ENCODE measurements at regions not wholly inside any gene's neighbourhood (a gene's known extent, or its start where the extent isn't known, plus 50 kb on each side); places are given as distances from the start of the nearest gene placed in this dataset.

DNA sequence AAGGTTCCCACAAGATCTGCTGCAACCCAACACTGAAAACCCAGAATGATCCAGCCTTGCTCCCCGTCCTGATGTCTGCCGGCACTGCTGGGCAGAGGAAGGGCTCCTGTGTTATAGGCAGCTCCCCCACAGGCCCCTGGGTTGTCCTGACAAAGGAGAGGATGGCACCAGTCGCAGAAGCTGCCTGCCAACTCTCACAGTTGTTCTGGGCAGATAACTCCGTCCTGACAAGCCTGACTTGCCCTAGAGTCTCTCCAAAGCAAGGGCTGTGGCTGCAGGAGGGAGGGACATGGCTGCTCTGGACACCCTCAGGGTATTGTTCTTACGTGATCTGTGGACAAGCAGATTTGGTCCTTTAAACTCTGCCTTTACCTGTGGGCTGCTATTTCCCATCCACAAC, 243.8 kb downstream of the CDH26 start:
- H3K36me3 Mint-ChIP-seq (ENCODE audit: low read depth) = no peaks in the 10 kb centered on the region
- peaks cover 2% of the 10 kb centered on the region for H3K27me3 Mint-ChIP-seq
- H3K4me1 Mint-ChIP-seq = peaks cover 6% of the 10 kb centered on the region
- POLR2A ChIA-PET = no interaction called here
- CTCF ChIA-PET = no interaction called here
- no peak for DNase-seq
- no peaks in the 10 kb centered on the region for H3K9me3 Mint-ChIP-seq
- H3K4me3 Mint-ChIP-seq = no peak overlapping the region
- H3K27ac Mint-ChIP-seq = no peak overlapping the region

DNA sequence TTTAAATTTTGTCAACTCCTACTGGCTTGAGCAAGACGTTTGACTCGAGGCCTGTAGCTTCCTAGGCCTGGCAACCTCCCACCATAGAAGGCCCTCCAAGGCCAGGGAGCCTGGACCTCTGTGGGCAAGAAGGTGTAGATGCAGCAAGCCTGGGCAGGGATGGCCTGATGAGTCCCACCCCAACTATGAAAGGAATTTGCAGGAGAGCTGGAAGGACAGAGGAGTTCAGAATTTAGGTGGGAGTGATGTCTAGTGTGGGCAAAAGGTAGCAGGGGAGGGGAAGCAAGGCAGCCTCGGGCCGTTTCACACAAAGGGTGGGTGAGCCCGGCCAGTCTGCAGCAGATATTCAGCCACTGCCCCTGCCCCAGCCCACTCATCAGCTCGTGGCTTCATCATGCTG, 245.2 kb downstream of the CDH26 start:
- H3K27ac Mint-ChIP-seq = no peak overlapping the region
- no peak for DNase-seq
- ChIA-PET POLR2A (no interaction called here), CTCF (interaction anchor here (0.7 to 1.5 kb wide), 2 partner anchors 10 to 414 kb away, joined by 3 read pairs; no protein-coding TSS in a partner anchor)
- H3K36me3 Mint-ChIP-seq (ENCODE audit: low read depth) = no peaks in the 10 kb centered on the region
- no peaks in the 10 kb centered on the region for H3K9me3 Mint-ChIP-seq
- no peak overlapping the region for H3K4me3 Mint-ChIP-seq
- H3K4me1 Mint-ChIP-seq = peaks cover 6% of the 10 kb centered on the region
- H3K27me3 Mint-ChIP-seq = peaks cover 2% of the 10 kb centered on the region

DNA sequence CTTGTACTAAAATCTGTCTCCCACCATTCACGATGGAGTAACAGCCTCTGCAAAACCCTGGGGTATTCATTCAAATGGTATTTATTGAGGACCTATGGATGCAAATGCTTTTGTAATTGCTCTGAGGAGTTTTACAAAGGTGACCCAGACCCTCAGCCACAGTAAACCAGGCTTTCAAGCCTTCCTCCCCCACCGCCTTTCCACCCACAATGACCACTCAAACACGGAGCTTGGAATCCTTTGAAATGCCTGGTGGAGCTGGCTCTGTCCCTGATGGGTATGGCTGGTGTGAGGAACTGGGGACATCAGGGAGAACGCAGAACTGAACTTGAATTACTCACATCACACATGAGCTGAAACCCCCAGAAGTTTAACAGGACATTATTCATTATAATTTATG, 246.4 kb downstream of the CDH26 start:
- H3K4me3 Mint-ChIP-seq = no peak overlapping the region
- no peaks in the 10 kb centered on the region for H3K36me3 Mint-ChIP-seq (ENCODE audit: low read depth)
- peaks cover 3% of the 10 kb centered on the region for H3K4me1 Mint-ChIP-seq
- no peak overlapping the region for H3K27ac Mint-ChIP-seq
- peaks cover 1% of the 10 kb centered on the region for H3K27me3 Mint-ChIP-seq
- ChIA-PET CTCF (no interaction called here), POLR2A (no interaction called here)
- no peaks in the 10 kb centered on the region for H3K9me3 Mint-ChIP-seq
- DNase-seq = no peak

DNA sequence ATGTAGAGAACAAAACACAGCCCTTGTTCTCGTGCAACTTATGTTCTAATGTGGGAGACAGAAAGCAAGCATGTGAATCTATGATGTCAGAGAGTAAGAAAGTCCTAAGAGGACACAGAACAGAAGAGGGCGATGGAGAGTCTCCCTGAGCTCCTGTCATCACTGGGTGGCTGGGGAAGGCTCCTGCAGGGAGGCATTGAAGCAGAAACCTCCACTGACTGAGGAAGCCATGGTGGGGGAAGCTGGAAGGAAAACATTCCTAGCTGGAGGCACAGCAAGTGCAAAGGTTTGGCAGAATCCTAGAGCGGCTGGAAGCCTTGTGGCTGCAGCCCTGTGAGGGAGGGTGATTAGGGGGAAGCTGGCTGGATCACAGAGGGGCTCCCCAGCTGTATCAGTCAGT, 248.0 kb downstream of the CDH26 start:
- DNase-seq = peak; percentile 9
- Mint-ChIP-seq H3K36me3 (ENCODE audit: low read depth) (no peaks in the 10 kb centered on the region), H3K27me3 (peaks cover 4% of the 10 kb centered on the region), H3K27ac (no peak overlapping the region), H3K9me3 (no peaks in the 10 kb centered on the region), H3K4me3 (no peak overlapping the region), H3K4me1 (peaks cover 6% of the 10 kb centered on the region)
- ChIA-PET CTCF (interaction anchor here (0.5 to 1.0 kb wide), 2 partner anchors 14 to 1030 kb away, joined by 3 to 4 read pairs; no protein-coding TSS in a partner anchor), POLR2A (no interaction called here)

DNA sequence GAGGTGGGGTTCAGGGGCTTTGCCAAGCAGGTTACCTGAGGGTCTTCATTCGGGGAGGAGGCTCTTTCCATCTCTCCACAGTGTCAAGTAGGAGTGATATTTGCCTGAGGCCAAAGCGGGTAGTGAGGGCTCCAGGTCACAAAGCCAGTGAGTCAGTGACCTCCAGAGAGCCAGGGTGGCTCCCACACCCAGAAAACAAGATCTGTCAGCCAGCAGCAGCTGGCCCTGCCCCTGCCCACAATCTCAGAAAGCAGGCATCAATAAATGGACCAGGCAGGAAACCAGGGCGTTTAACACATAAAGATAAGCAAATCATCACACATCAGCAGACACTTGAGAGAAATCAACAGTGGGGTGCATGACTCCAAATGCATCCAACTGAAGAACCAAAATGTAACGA, 250.8 kb downstream of the CDH26 start:
- Mint-ChIP-seq H3K9me3 (no peaks in the 10 kb centered on the region), H3K4me3 (no peak overlapping the region), H3K36me3 (ENCODE audit: low read depth) (no peaks in the 10 kb centered on the region), H3K4me1 (peaks cover 4% of the 10 kb centered on the region), H3K27me3 (peaks cover 4% of the 10 kb centered on the region), H3K27ac (no peak overlapping the region)
- ChIA-PET CTCF (no interaction called here), POLR2A (no interaction called here)
- DNase-seq = no peak

DNA sequence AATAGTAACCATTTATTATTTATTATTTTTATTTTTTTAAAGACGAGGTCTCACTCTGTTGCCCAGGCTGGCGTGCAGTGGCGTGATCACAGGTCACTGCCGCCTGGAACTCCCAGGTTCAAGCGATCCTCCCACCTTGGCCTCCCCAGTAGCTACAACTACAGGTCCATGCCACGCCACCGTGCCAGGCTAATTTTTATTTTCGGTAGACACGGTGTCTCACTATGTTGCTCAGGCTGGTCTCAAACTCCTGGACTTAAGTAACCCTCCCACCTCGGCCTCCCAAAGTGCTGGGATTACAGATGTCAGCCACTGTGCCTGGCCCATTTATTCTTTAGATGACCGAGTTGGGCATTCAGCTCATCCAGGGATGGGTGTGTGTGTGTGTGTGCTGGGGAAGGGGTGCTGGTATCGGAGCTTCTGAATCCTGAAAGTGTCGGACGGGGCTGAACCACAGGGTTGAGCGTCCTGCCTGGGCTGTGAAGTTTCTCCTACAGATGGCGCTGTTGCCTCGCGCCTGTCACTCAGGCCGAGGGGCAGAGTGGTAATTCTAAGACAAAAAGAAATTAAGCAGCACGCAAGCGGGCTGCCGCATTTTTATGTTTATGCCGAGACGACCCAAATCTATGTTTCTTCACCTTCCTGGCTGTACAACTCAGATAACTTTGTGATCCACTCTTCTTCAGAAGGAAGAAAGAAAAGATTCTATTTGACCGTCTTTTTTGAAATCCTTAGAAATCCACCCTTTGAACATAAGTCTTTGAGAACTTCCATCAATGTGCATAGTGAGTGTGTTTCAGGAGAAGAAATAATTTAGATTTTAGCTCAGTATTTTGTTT, 252.8 kb downstream of the CDH26 start:
- ChIA-PET POLR2A (no interaction called here), CTCF (interaction anchor here (0.7 to 1.3 kb wide), 6 partner anchors 11 to 1051 kb away, joined by 3 to 4 read pairs (median 4); no protein-coding TSS in a partner anchor)
- DNase-seq = peak; percentile 71
- H3K9me3 Mint-ChIP-seq = no peaks in the 10 kb centered on the region
- no peaks in the 10 kb centered on the region for H3K36me3 Mint-ChIP-seq (ENCODE audit: low read depth)
- H3K4me3 Mint-ChIP-seq = no peak overlapping the region
- H3K27me3 Mint-ChIP-seq = peaks cover 4% of the 10 kb centered on the region
- H3K27ac Mint-ChIP-seq = no peak overlapping the region
- peaks cover 4% of the 10 kb centered on the region for H3K4me1 Mint-ChIP-seq

DNA sequence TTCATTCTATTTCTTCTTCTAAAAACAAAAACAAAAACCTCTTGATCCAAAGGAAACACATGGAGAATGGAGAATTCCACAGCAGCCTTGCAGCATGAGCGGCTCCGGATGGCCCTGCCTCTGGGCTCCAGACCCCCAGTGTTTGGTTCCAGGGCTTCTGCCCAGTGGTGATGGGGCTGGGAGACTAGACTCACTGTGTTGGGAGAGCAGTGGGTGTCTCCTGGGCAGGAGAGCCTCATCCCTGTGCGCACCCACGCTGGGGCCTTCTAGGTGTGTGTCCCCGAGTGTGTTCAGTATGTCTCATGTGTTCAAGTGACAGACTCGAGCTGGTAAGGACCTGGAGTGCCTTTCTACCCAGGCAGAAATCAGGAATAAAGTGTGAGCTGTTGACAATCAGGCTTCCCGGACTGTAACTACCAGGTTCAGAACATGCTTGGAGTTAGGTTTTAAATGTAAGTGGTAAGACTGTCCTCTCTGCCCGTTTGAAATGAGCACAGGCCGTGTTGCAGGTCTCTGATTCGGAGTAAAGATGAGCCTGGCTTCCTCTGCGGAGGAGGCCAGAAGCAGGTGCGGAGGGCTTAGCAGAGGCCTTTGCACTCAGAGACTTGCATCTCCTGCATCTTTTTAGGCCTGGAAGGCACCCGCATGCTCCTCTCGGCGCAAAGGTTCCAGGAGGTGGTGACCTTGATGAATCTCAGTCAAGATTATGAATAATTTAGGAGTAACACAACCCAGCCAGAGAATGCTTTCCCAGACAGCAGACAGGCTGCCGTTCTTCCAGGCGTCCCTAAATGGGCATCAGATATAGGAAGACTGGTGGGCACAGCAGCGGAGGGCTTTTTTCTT, 253.6 kb downstream of the CDH26 start:
- no peaks in the 10 kb centered on the region for H3K9me3 Mint-ChIP-seq
- ChIA-PET POLR2A (no interaction called here), CTCF (interaction anchor here (1.0 to 1.3 kb wide), 4 partner anchors 13 to 1050 kb away, joined by 3 to 4 read pairs (median 4); no protein-coding TSS in a partner anchor)
- H3K4me1 Mint-ChIP-seq = peaks cover 4% of the 10 kb centered on the region
- H3K4me3 Mint-ChIP-seq = no peak overlapping the region
- H3K27me3 Mint-ChIP-seq = peaks cover 4% of the 10 kb centered on the region
- H3K27ac Mint-ChIP-seq = no peak overlapping the region
- no peak for DNase-seq
- H3K36me3 Mint-ChIP-seq (ENCODE audit: low read depth) = no peaks in the 10 kb centered on the region

DNA sequence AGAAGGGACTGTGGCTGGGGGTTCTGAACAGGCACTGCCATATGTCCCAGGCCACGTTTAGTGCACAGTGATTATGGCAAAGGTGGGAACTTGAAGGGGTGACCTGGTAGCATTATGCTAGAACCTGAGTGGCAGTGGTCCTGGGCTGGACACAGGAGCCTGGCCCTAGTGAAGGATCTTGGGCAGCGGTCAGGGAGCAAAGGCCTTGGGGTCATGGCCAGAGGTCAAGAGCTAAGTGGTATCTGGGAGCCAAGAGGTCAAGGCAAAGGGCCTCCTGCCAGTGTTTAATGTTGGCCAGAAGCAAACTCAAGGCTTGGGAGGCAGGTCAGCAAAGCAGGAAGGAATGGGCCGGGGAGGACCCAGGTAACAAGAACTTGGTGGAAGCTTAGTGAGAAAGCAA, 254.5 kb downstream of the CDH26 start:
- Mint-ChIP-seq H3K4me3 (no peak overlapping the region), H3K9me3 (no peaks in the 10 kb centered on the region), H3K4me1 (peaks cover 4% of the 10 kb centered on the region), H3K36me3 (ENCODE audit: low read depth) (no peaks in the 10 kb centered on the region), H3K27ac (no peak overlapping the region), H3K27me3 (peaks cover 4% of the 10 kb centered on the region)
- CTCF ChIA-PET = no interaction called here
- POLR2A ChIA-PET = no interaction called here
- no peak for DNase-seq

DNA sequence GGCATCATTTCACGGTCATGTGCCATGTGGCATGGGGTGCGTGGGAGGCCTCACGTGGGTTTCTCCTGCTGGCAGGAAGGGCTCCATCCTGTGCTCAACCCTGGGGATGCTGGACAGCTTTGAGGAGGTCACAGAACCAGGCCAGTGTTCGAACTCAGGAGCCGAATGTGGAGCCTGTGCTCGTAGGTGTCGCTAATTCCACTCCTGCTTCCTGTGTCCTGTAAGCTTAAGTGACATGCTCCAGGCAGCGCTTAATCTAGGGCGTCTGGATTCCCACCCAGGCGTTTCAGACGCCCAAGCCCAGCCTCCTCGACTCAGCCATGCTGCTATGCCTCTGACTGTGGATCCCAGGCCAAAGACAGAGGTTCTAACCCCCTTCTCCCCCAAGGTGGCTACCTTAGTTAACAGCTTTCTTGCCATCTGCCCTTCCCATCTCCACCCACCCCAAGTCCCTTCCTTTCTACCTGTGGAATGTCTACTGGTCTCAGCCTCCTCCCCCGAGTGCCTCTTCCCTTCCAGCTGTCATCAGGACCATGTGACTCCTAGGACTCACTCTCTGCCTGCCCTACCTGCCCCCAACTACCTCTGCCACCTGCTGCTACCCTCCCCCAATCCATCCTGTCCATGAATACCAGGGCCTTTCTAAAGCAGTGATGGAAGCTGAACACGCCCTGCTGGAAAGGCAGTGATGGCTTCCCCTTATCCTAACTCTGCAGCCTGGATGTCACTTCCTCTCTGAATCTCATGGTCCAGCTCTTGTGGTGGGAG, 255.1 kb downstream of the CDH26 start:
- ChIA-PET POLR2A (no interaction called here), CTCF (interaction anchor here (0.7 to 1.5 kb wide), 4 partner anchors 10 to 51 kb away, joined by 3 read pairs; no protein-coding TSS in a partner anchor)
- Mint-ChIP-seq H3K9me3 (no peaks in the 10 kb centered on the region), H3K36me3 (ENCODE audit: low read depth) (no peaks in the 10 kb centered on the region), H3K4me3 (no peak overlapping the region), H3K27me3 (peaks cover 4% of the 10 kb centered on the region), H3K4me1 (peaks cover 4% of the 10 kb centered on the region), H3K27ac (no peak overlapping the region)
- no peak for DNase-seq

DNA sequence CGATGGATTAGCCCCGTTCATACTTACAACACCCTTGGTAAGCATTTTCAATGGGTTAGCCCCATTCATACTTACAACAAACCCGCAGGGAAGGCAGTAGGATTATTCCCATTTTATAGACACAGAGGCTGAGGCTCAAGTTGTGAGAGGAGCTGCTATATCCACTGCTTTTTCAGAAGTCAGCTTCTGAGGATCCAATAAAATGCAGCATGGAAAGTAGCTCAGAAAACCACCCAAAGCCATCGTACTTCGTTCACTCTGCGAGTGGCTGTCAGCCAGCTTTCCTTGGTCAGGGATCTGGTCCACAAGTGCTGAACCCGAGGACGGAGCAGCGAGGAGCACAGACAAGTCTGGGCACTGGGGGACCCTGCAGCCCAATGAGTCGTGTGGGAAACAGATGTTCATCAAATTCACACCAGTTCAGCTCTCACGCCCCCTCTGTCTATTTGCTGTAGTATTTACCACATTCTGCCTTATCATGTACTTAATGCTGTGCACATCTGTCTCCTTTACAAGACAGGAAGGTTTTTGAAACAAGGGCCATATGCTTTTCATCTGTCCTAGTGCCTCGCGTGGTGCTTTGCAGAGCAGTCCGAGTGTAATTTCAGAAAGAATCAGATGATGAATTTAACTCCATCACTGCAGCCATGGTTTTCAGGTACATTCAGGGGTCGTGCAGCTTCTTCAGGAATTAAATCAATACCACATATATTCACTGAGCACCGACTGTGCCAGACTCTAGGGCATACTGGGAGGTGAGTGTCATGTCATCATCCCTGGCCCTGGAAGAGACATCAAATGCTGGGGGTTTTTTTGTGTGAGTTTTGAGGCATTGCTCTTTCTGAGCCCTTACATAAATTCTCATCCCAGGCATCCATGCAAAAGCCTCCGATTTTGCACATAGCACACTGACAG, 256.9 kb downstream of the CDH26 start:
- Mint-ChIP-seq H3K27me3 (peaks cover 2% of the 10 kb centered on the region), H3K36me3 (ENCODE audit: low read depth) (no peaks in the 10 kb centered on the region), H3K4me1 (peaks cover 4% of the 10 kb centered on the region), H3K4me3 (no peak overlapping the region), H3K9me3 (no peaks in the 10 kb centered on the region), H3K27ac (no peak overlapping the region)
- POLR2A ChIA-PET = no interaction called here
- DNase-seq = no peak
- CTCF ChIA-PET = interaction anchor here (1.5 kb wide), 1 partner anchor 14 kb away, joined by 3 read pairs; no protein-coding TSS in a partner anchor

DNA sequence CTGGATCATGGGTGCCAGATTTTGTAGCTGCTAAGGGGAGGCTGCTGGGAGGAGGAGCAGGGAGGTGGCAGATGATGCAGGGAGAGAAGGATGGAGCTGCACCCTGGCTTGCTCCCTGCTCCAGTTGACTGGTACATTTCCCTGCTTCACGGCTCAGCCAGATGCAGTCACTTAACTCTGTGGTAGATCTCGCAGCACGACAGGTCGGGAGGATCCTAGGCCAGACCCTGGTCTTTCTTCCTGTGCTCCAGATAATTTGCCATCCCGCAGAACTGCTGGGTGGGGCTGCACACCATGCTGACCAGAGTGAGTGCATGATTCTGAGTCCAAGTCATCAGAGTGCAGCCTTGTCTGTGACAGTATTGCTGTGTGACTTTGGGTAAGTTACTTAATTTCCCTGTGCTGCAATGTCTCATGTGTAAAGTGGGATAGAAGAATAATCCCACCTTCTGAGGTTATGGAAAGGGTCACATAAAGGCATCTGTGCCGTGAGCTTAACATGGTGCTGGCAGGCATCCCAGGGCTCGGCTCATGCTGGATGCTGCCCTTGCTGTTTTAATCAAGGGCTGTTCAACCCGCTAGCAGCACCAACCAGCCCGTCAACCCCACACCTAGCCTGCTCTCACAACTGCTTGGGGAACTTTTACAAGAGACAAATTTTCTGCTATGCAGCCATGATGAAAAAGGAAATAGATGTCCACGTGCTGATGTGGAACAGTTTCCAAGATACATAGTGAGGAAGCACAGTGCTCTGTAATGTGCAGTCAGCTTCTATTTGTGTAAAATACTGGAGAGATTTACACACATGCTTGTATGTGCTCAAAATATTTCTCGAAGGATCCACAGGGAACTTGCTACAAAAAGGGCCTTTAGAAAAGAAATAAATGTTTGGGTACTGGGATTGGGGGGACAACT, 257.9 kb downstream of the CDH26 start:
- H3K4me3 Mint-ChIP-seq = no peak overlapping the region
- H3K4me1 Mint-ChIP-seq = peaks cover 3% of the 10 kb centered on the region
- ChIA-PET CTCF (no interaction called here), POLR2A (no interaction called here)
- H3K27me3 Mint-ChIP-seq = peaks cover 1% of the 10 kb centered on the region
- no peaks in the 10 kb centered on the region for H3K9me3 Mint-ChIP-seq
- H3K27ac Mint-ChIP-seq = no peak overlapping the region
- no peaks in the 10 kb centered on the region for H3K36me3 Mint-ChIP-seq (ENCODE audit: low read depth)
- no peak for DNase-seq

Data from activated CD4-positive, alpha-beta T cell treated with anti-CD3 and anti-CD28 coated beads, Interleukin-2, amount 10 ng/mL, durations not matched to agents 7 days and 5 days (primary cell).